CD14-positive monocyte (primary cell): ENCODE measurements at regions not wholly inside any gene's neighbourhood (a gene's known extent, or its start where the extent isn't known, plus 50 kb on each side); places are given as distances from the start of the nearest gene placed in this dataset.

ENCODE experiments used
- DNase-seq, 3 donors: peaks; one replicate each; pipeline ENCODE4 v3.0.0-alpha.2; 2011 to 2022
- H2AFZ ChIP-seq: 2 replicates; pipeline ENCODE4 v1.6.0; 2012; ENCODE audit warnings: mild to moderate bottlenecking, low read depth, low read length, inconsistent platforms; ENCODE audit not compliant: insufficient read depth, poor library complexity, severe bottlenecking
- H3K27ac ChIP-seq, 2 donors: 1 replicate in 1 of 2; 2 replicates in 1 of 2; pipeline ENCODE4 v1.5.1; 2012 to 2013; ENCODE audit warnings: low read length in 2 of 2, control low read depth in 1 of 2, inconsistent platforms in 1 of 2, low read depth in 1 of 2, mild to moderate bottlenecking in 1 of 2
- H3K27me3 ChIP-seq, 2 donors: one replicate each; pipeline versions ENCODE4 v1.6.0 to v1.6.1; 2011 to 2013; ENCODE audit warnings: low read length in 2 of 2; ENCODE audit not compliant: control insufficient read depth in 2 of 2, insufficient read depth in 2 of 2
- H3K36me3 ChIP-seq, 2 donors: replicated peaks in 1 of 2; 1 replicate in 1 of 2; 2 replicates in 1 of 2; pipeline versions ENCODE4 v1.5.1 to v1.6.1; 2012 to 2013; ENCODE audit warnings: low read length in 2 of 2, control low read depth in 1 of 2, inconsistent platforms in 1 of 2, mild to moderate bottlenecking in 1 of 2; ENCODE audit not compliant: insufficient read depth in 2 of 2, control insufficient read depth in 1 of 2
- H3K4me1 ChIP-seq, 2 donors: 1 replicate in 1 of 2; 2 replicates in 1 of 2; pipeline versions ENCODE4 v1.5.1 to v1.6.1; 2012 to 2013; ENCODE audit warnings: low read length in 2 of 2, control low read depth in 1 of 2, inconsistent platforms in 1 of 2, mild to moderate bottlenecking in 1 of 2, moderate library complexity in 1 of 2; ENCODE audit not compliant: insufficient read depth in 2 of 2, control insufficient read depth in 1 of 2
- H3K4me2 ChIP-seq: replicated peaks from 2 replicates; pipeline ENCODE3; 2012; ENCODE audit warnings: low read length, moderate library complexity, mild to moderate bottlenecking; ENCODE audit not compliant: poor library complexity, severe bottlenecking; ENCODE audit errors: extremely low read depth
- H3K4me3 ChIP-seq, 3 experiments: fragments of 200-600 bp in 1 of 3; sonication (generic) in 1 of 3; replicated peaks in 1 of 3; 1 replicate in 2 of 3; 2 replicates in 1 of 3; pipeline ENCODE4 v1.5.1; 2011 to 2013; ENCODE audit warnings: low read length in 3 of 3, mild to moderate bottlenecking in 3 of 3, control low read depth in 2 of 3, low read depth in 2 of 3, inconsistent platforms in 1 of 3, moderate library complexity in 1 of 3
- H3K79me2 ChIP-seq: 2 replicates; pipeline ENCODE4 v1.6.0; 2012; ENCODE audit warnings: mild to moderate bottlenecking, control low read depth, inconsistent platforms, low read length, moderate library complexity; ENCODE audit not compliant: insufficient read depth
- H3K9ac ChIP-seq: 2 replicates; pipeline ENCODE4 v1.6.0; 2017; ENCODE audit warnings: low read length, mild to moderate bottlenecking; ENCODE audit not compliant: insufficient read depth, poor library complexity, severe bottlenecking
- H3K9me3 ChIP-seq, 2 donors: replicated peaks in 1 of 2; 1 replicate in 1 of 2; 2 replicates in 1 of 2; pipeline versions ENCODE4 v1.5.1 to v1.6.1; 2012 to 2013; ENCODE audit warnings: low read length in 2 of 2, control low read depth in 1 of 2; ENCODE audit not compliant: control insufficient read depth in 1 of 2, insufficient read depth in 1 of 2
- H4K20me1 ChIP-seq: 2 replicates; pipeline ENCODE4 v1.6.0; 2012; ENCODE audit warnings: mild to moderate bottlenecking, low read length, control low read depth, moderate library complexity; ENCODE audit not compliant: insufficient read depth
- H3K27ac Mint-ChIP-seq, 7 donors: one replicate each; pipeline ENCODE4 v1.8.0; 2020; ENCODE audit warnings: mild to moderate bottlenecking in 7 of 7, mixed read lengths in 7 of 7, moderate library complexity in 6 of 7, inconsistent platforms in 2 of 7
- H3K27me3 Mint-ChIP-seq, 3 donors: one replicate each; pipeline ENCODE4 v1.8.0; 2021 to 2022; ENCODE audit warnings: low read depth in 3 of 3, mild to moderate bottlenecking in 3 of 3, mixed read lengths in 3 of 3, moderate library complexity in 3 of 3, inconsistent platforms in 1 of 3
- H3K36me3 Mint-ChIP-seq, 2 donors: one replicate each; pipeline ENCODE4 v1.8.0; 2020; ENCODE audit warnings: mixed read lengths in 2 of 2, inconsistent platforms in 1 of 2, mild to moderate bottlenecking in 1 of 2
- H3K4me1 Mint-ChIP-seq: one replicate; pipeline ENCODE4 v1.8.0; 2020; ENCODE audit warnings: mild to moderate bottlenecking, mixed read lengths
- H3K4me3 Mint-ChIP-seq, 2 donors: one replicate each; pipeline ENCODE4 v1.8.0; 2020; ENCODE audit warnings: mild to moderate bottlenecking in 2 of 2, mixed read lengths in 2 of 2, moderate library complexity in 1 of 2
- H3K9me3 Mint-ChIP-seq, 7 donors: one replicate each; pipeline ENCODE4 v1.8.0; 2020 to 2022; ENCODE audit warnings: mixed read lengths in 7 of 7, mild to moderate bottlenecking in 6 of 7, moderate library complexity in 6 of 7, inconsistent platforms in 2 of 7
- CTCF ChIP-seq: fragments of 200-600 bp; IDR thresholded peaks from one replicate; pipeline ENCODE4 v1.8.0; 2022; ENCODE audit warnings: antibody characterized with exemption, mild to moderate bottlenecking
- WGBS: methylation state at CpG from one replicate; pipeline ENCODE4 v1.1.5; 2013; ENCODE audit warnings: missing lambda C conversion rate; ENCODE audit not compliant: insufficient coverage; 5-methylcytosine and 5-hydroxymethylcytosine counted together
- intact Hi-C, 2 donors: fragments of 100-400 bp; cut with micrococcal nuclease; formaldehyde crosslinking; loops; one replicate each; pipeline versions ENCODE4 v1.15.0 to v1.15.1; 2023

- H3K27me3 ChIP-seq, result no peaks in the 10 kb centered on the region
- no peaks in the 10 kb centered on the region for H3K79me2 ChIP-seq
- no peak overlapping the region for H3K27ac ChIP-seq
- no peak overlapping the region for H3K9ac ChIP-seq
- H3K4me2 ChIP-seq, result no peak overlapping the region
- Mint-ChIP-seq H3K27me3 (peaks cover 3 to 7% (median 5%) of the 10 kb centered on the region in 3 donors), H3K27ac (no peak overlapping the region), H3K4me1 (peaks cover 8% of the 10 kb centered on the region), H3K36me3 (no peaks in the 10 kb centered on the region), H3K9me3 (no peaks in the 10 kb centered on the region), H3K4me3 (no peak overlapping the region)
- intact Hi-C loops, result no loop called here
- WGBS, result no CpG with 5 or more reads among the region's 2 CpGs
- no peak overlapping the region for H2AFZ ChIP-seq
- no peak for TF ChIP-seq CTCF
- H3K4me1 ChIP-seq, result no peaks in the 10 kb centered on the region
- no peaks in the 10 kb centered on the region for H3K36me3 ChIP-seq
- H3K4me3 ChIP-seq, result no peak overlapping the region
- no peak for DNase-seq
- no peaks in the 10 kb centered on the region for H3K9me3 ChIP-seq
- H4K20me1 ChIP-seq, result no peaks in the 10 kb centered on the region
Measured at GRCh38 chr5:66363097-66363496, 219.0 kb downstream of the SREK1 start.

GRCh38 chr5:66364186-66364585, 220.1 kb downstream of the SREK1 start:
- Histone ChIP-seq H3K27me3 (no peaks in the 10 kb centered on the region), H3K4me2 (no peak overlapping the region), H4K20me1 (no peaks in the 10 kb centered on the region), H3K27ac (no peak overlapping the region), H2AFZ (no peak overlapping the region), H3K4me1 (no peaks in the 10 kb centered on the region), H3K9me3 (no peaks in the 10 kb centered on the region), H3K79me2 (no peaks in the 10 kb centered on the region), H3K4me3 (no peak overlapping the region), H3K9ac (no peak overlapping the region), H3K36me3 (no peaks in the 10 kb centered on the region)
- Mint-ChIP-seq H3K4me1 (no peaks in the 10 kb centered on the region), H3K27me3 (peaks cover 3 to 9% (median 5%) of the 10 kb centered on the region in 3 donors), H3K9me3 (no peaks in the 10 kb centered on the region), H3K36me3 (no peaks in the 10 kb centered on the region), H3K27ac (no peak overlapping the region), H3K4me3 (no peak overlapping the region)
- intact Hi-C loops, result no loop called here
- DNase-seq, result no peak
- 100% methylated on average over 1 of the region's 2 CpGs for WGBS
- TF ChIP-seq CTCF, result no peak
